BJ (cell line): ENCODE measurements at regions not wholly inside any gene's neighbourhood (a gene's known extent, or its start where the extent isn't known, plus 50 kb on each side); places are given as distances from the start of the nearest gene placed in this dataset.
"Not testable (repeated sequence)": the region's sequence is repeated elsewhere in the genome, so short reads cannot be mapped to it uniquely, and the experiment has no call there.

ENCODE experiments used
- CTCF ChIA-PET: fragments of 350-600 bp; formaldehyde crosslinking; extraction: SDS; loops from one replicate; lab custom pipeline; 2021; ENCODE audit warnings: antibody characterized with exemption, inconsistent platforms; lab: Yijun Ruan, JAX
- POLR2A ChIA-PET: fragments of 300-600 bp; sonication (Branson Sonifier 250); formaldehyde crosslinking; extraction: SDS; loops from one replicate; lab custom pipeline; 2021; ENCODE audit warnings: antibody characterized with exemption; lab: Charles Lee
- DNase-seq: peaks from one replicate; pipeline ENCODE4 v3.0.0-alpha.2; 2011; ENCODE audit warnings: low read depth
- H3K27me3 ChIP-seq: 2 replicates; pipeline ENCODE4 v1.6.0; 2011; ENCODE audit warnings: low read length; ENCODE audit not compliant: control insufficient read depth, insufficient read depth
- H3K36me3 ChIP-seq: 2 replicates; pipeline ENCODE4 v1.5.1; 2011; ENCODE audit warnings: low read length; ENCODE audit not compliant: control insufficient read depth, insufficient read depth
- H3K4me3 ChIP-seq: 2 replicates; pipeline ENCODE4 v1.5.1; 2011; ENCODE audit warnings: low read depth, mild to moderate bottlenecking, control low read depth, low read length
- CTCF ChIP-seq: IDR thresholded peaks from 2 replicates; pipeline ENCODE4 v1.5.1; 2011; ENCODE audit warnings: low read depth, mild to moderate bottlenecking, control low read depth, inconsistent platforms, low read length, moderate library complexity; ENCODE audit not compliant: insufficient read depth

DNA sequence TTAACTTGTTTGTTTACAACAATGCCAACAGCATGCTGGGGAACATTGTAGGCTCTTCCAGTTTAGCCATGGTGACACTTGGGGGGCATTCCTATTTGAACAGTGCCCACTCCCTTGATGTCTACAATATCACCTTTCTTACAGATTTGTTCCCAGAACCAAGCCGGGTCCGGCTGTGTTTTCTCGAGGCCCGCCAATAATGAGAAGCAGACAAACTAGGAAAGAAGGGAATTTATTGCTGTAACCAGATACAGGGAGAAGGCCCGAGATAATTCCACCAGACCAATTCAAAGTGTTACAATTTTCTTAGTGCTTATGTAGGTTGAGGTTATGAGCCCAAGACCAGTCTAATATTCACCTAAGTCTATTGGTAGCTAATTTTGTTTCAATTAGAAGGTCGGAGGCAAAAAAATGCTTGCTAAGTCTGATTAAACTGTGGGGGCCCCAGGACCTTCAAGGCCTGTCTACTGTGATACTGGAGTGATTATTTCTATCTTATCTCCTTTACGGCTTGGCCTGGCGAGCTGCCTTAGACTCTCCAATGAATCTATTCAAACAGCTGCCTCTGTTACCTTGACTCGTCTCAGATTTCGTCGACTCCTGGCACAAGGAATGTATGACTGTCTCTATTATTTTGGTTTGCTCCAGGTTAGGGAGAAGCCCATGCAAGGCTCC, 59.1 kb upstream of the PSME4 start:
- Histone ChIP-seq H3K27me3 (no peaks in the 10 kb centered on the region), H3K4me3 (no peak overlapping the region), H3K36me3 (no peaks in the 10 kb centered on the region)
- DNase-seq = no peak
- POLR2A ChIA-PET = no interaction called here
- CTCF ChIA-PET = interaction anchor here (0.6 to 1.2 kb wide), 2 partner anchors 9 to 199 kb away, joined by 3 to 4 read pairs; no protein-coding TSS in a partner anchor
- no peak for TF ChIP-seq CTCF

DNA sequence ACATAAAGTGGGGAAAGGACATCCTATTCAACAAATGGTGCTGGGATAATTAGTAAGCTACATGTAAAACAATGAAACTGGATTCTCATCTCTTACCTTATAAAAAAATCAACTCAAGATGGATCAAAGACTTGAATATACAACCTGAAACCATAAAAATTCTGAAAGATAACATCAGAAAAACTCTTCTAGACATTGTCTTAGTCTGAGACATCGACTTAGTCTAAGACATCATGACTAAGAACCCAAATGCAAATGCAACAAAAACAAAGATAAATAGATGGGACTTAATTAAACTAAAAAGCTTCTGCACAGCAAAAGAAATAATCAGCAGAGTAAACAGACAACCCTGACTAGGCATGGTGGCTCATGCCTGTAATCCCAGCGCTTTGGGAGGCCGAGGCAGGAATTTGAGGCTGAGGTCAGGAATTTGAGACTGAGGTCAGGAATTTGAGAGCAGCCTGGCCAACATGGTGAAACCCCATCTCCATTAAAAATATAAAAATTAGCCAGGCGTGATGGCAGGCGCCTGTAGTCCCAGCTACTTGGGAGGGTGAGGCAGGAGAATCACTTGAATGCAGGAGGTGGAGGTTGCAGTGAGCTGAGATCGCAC, 54.8 kb upstream of the PSME4 start:
- DNase-seq, H3K36me3 ChIP-seq, POLR2A ChIA-PET, H3K27me3 ChIP-seq, H3K4me3 ChIP-seq, CTCF ChIA-PET: not testable (repeated sequence)

GRCh38 chr2:54024576-54024975, 53.8 kb upstream of the PSME4 start:
- Histone ChIP-seq H3K4me3 (no peak overlapping the region), H3K27me3 (no peaks in the 10 kb centered on the region), H3K36me3 (no peaks in the 10 kb centered on the region)
- no peak for DNase-seq
- ChIA-PET POLR2A (no interaction called here), CTCF (no interaction called here)
- no peak for TF ChIP-seq CTCF

DNA sequence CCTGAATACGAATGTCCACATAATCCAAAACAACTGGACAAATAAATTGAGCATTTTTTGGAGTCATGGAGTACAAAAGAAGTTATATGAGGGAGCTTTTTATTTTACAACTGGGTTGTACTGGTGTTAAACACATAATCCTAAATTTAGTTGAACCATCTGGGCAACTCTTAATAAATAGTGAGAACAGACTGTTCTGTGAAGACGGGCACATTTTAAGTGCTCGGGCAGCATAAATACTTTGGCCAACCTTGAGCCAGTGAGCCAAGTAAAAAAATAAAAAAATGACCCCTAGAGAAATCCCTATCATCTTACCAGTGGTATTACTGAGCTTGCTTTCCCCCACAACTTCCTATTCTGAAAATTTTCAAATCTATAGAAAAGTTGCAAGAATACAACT, 50.9 kb upstream of the PSME4 start:
- no peaks in the 10 kb centered on the region for H3K36me3 ChIP-seq
- ChIA-PET POLR2A (no interaction called here), CTCF (no interaction called here)
- no peaks in the 10 kb centered on the region for H3K27me3 ChIP-seq
- DNase-seq = no peak
- TF ChIP-seq CTCF = no peak
- no peak overlapping the region for H3K4me3 ChIP-seq

- H3K4me3 ChIP-seq = no peak overlapping the region
- no peaks in the 10 kb centered on the region for H3K27me3 ChIP-seq
- CTCF ChIA-PET = no interaction called here
- no peak for DNase-seq
- H3K36me3 ChIP-seq = no peaks in the 10 kb centered on the region
- POLR2A ChIA-PET = no interaction called here
- TF ChIP-seq CTCF = no peak
Measured at GRCh38 chr2:54020793-54021414, 50.1 kb upstream of the PSME4 start.
